HEK293 (cell line): ENCODE measurements at regions not wholly inside any gene's neighbourhood (a gene's known extent, or its start where the extent isn't known, plus 50 kb on each side); places are given as distances from the start of the nearest gene placed in this dataset.

Experiments
- CTCF ChIA-PET: fragments of 350-600 bp; formaldehyde crosslinking; extraction: SDS; loops from one replicate; lab custom pipeline; 2021; ENCODE audit warnings: antibody characterized with exemption; lab: Yijun Ruan, JAX
- POLR2A ChIA-PET: fragments of 300-600 bp; formaldehyde crosslinking; extraction: SDS; loops from one replicate; lab custom pipeline; 2020; ENCODE audit warnings: antibody characterized with exemption, inconsistent platforms; lab: Yijun Ruan, JAX
- H3K27ac ChIP-seq: fragments of 200-500 bp; sonication (Bioruptor generic); 2 replicates; pipeline ENCODE4 v1.5.1; 2014; ENCODE audit warnings: low read depth, low read length, control low read depth, inconsistent platforms; ENCODE audit errors: extremely low read depth
- H3K36me3 ChIP-seq, 2 experiments: fragments of 200-500 bp in 1 of 2; sonication (Bioruptor generic) in 1 of 2; 1 replicate in 1 of 2; 2 replicates in 1 of 2; pipeline ENCODE4 v1.5.1; 2014 to 2017; ENCODE audit warnings: inconsistent platforms in 2 of 2, low read length in 2 of 2; ENCODE audit not compliant: control insufficient read depth in 2 of 2, insufficient read depth in 1 of 2
- H3K4me1 ChIP-seq: fragments of 200-500 bp; sonication (Bioruptor generic); 2 replicates; pipeline ENCODE4 v1.5.1; 2014; ENCODE audit warnings: mild to moderate bottlenecking, low read length, inconsistent platforms; ENCODE audit not compliant: control insufficient read depth, insufficient read depth
- H3K4me3 ChIP-seq: 2 replicates; pipeline ENCODE4 v1.5.1; 2011; ENCODE audit warnings: low read depth, mild to moderate bottlenecking, control low read depth, low read length, moderate library complexity
- H3K9me3 ChIP-seq: fragments of 200-500 bp; sonication (Bioruptor generic); 2 replicates; pipeline ENCODE4 v1.5.1; 2014; ENCODE audit warnings: low read depth, low read length, inconsistent platforms; ENCODE audit not compliant: control insufficient read depth, insufficient read depth
- KLF10 ChIP-seq: fragments of 450-650 bp; IDR thresholded peaks from 2 replicates; pipeline ENCODE4 v1.5.1; 2018; ENCODE audit warnings: missing biosample characterization, mild to moderate bottlenecking, missing genetic modification characterization
- KLF16 ChIP-seq: fragments of 450-650 bp; formaldehyde crosslinking; IDR thresholded peaks from 2 replicates; pipeline ENCODE4 v1.5.1; 2017; ENCODE audit warnings: missing biosample characterization, missing genetic modification characterization
- PRDM1 ChIP-seq: fragments of 450-650 bp; formaldehyde crosslinking; IDR thresholded peaks from 2 replicates; pipeline ENCODE4; 2016; ENCODE audit warnings: missing biosample characterization, missing genetic modification characterization
- SALL2 ChIP-seq: fragments of 450-650 bp; formaldehyde crosslinking; IDR thresholded peaks from 2 replicates; pipeline ENCODE4 v1.5.0; 2017; ENCODE audit warnings: missing biosample characterization, mild to moderate bottlenecking, missing genetic modification characterization, borderline replicate concordance
- SP2 ChIP-seq: fragments of 450-650 bp; formaldehyde crosslinking; IDR thresholded peaks from 2 replicates; pipeline ENCODE4 v1.5.1; 2016; ENCODE audit warnings: missing biosample characterization, missing genetic modification characterization
- ZBTB1 ChIP-seq: fragments of 450-650 bp; formaldehyde crosslinking; IDR thresholded peaks from 2 replicates; pipeline ENCODE4 v1.5.1; 2016; ENCODE audit warnings: missing biosample characterization, missing genetic modification characterization
- ZBTB10 ChIP-seq: fragments of 450-650 bp; formaldehyde crosslinking; IDR thresholded peaks from 2 replicates; pipeline ENCODE4 v1.5.1; 2016; ENCODE audit warnings: missing biosample characterization, missing genetic modification characterization
- ZBTB20 ChIP-seq: fragments of 450-650 bp; formaldehyde crosslinking; IDR thresholded peaks from 2 replicates; pipeline ENCODE4 v1.5.1; 2016; ENCODE audit warnings: missing biosample characterization, missing genetic modification characterization
- ZBTB21 ChIP-seq: fragments of 450-650 bp; formaldehyde crosslinking; IDR thresholded peaks from 2 replicates; pipeline ENCODE4 v1.5.1; 2017; ENCODE audit warnings: missing biosample characterization, missing genetic modification characterization
- ZBTB48 ChIP-seq: fragments of 450-650 bp; formaldehyde crosslinking; IDR thresholded peaks from 2 replicates; pipeline ENCODE4 v1.5.1; 2016; ENCODE audit warnings: missing biosample characterization, missing genetic modification characterization
- ZFHX2 ChIP-seq: fragments of 450-650 bp; formaldehyde crosslinking; conservative IDR thresholded peaks from 2 replicates; pipeline ENCODE4 v1.5.1; 2016; ENCODE audit warnings: missing biosample characterization, missing genetic modification characterization
- ZNF133 ChIP-seq: fragments of 450-650 bp; formaldehyde crosslinking; IDR thresholded peaks from 2 replicates; pipeline ENCODE4 v1.5.1; 2016; ENCODE audit warnings: missing biosample characterization, missing genetic modification characterization
- ZNF16 ChIP-seq: fragments of 450-650 bp; formaldehyde crosslinking; IDR thresholded peaks from 2 replicates; pipeline ENCODE4 v1.5.1; 2016; ENCODE audit warnings: low read depth, missing biosample characterization, missing genetic modification characterization
- ZNF184 ChIP-seq: fragments of 450-650 bp; IDR thresholded peaks from 2 replicates; pipeline ENCODE4 v1.5.1; 2018; ENCODE audit warnings: missing biosample characterization, mild to moderate bottlenecking, missing genetic modification characterization
- ZNF214 ChIP-seq: fragments of 450-650 bp; formaldehyde crosslinking; IDR thresholded peaks from 2 replicates; pipeline ENCODE4 v1.5.1; 2017; ENCODE audit warnings: missing biosample characterization, mild to moderate bottlenecking, missing genetic modification characterization, borderline replicate concordance
- ZNF366 ChIP-seq: fragments of 450-650 bp; formaldehyde crosslinking; conservative IDR thresholded peaks from 2 replicates; pipeline ENCODE4 v1.5.1; 2016; ENCODE audit warnings: missing biosample characterization, missing genetic modification characterization
- ZNF416 ChIP-seq: fragments of 450-650 bp; formaldehyde crosslinking; IDR thresholded peaks from 2 replicates; pipeline ENCODE4 v1.5.1; 2016; ENCODE audit warnings: missing biosample characterization, missing genetic modification characterization
- ZNF510 ChIP-seq: fragments of 450-650 bp; formaldehyde crosslinking; IDR thresholded peaks from 2 replicates; pipeline ENCODE4 v1.5.1; 2018; ENCODE audit warnings: mild to moderate bottlenecking, missing genetic modification characterization, missing biosample characterization; ENCODE audit not compliant: insufficient replicate concordance
- ZNF521 ChIP-seq: fragments of 450-650 bp; formaldehyde crosslinking; IDR thresholded peaks from 2 replicates; pipeline ENCODE4 v1.5.1; 2017; ENCODE audit warnings: missing biosample characterization, mild to moderate bottlenecking, missing genetic modification characterization
- ZNF529 ChIP-seq: fragments of 450-650 bp; formaldehyde crosslinking; IDR thresholded peaks from 2 replicates; pipeline ENCODE4 v1.5.1; 2017; ENCODE audit warnings: missing genetic modification characterization, missing biosample characterization; ENCODE audit not compliant: insufficient replicate concordance
- ZNF555 ChIP-seq: fragments of 450-650 bp; formaldehyde crosslinking; conservative IDR thresholded peaks from 2 replicates; pipeline ENCODE4 v1.5.1; 2017; ENCODE audit warnings: missing biosample characterization, mild to moderate bottlenecking, missing genetic modification characterization, inconsistent platforms
- ZNF670 ChIP-seq: fragments of 450-650 bp; formaldehyde crosslinking; IDR thresholded peaks from 2 replicates; pipeline ENCODE4 v1.5.1; 2016; ENCODE audit warnings: missing biosample characterization, missing genetic modification characterization, low read depth
- TF ChIP-seq, protein P1 (sequence below): fragments of 450-650 bp; IDR thresholded peaks from 2 replicates; pipeline ENCODE4 v1.5.1; 2018; ENCODE audit warnings: missing biosample characterization, mild to moderate bottlenecking, missing genetic modification characterization
- TF ChIP-seq, protein P2 (sequence below): fragments of 450-650 bp; formaldehyde crosslinking; IDR thresholded peaks from 2 replicates; pipeline ENCODE4 v1.5.1; 2017; ENCODE audit warnings: missing biosample characterization, missing genetic modification characterization

GRCh38 chr17:79513206-79513605 is 97.6 kb downstream of the RBFOX3 start (continued):
- TF ChIP-seq, protein P1, sequence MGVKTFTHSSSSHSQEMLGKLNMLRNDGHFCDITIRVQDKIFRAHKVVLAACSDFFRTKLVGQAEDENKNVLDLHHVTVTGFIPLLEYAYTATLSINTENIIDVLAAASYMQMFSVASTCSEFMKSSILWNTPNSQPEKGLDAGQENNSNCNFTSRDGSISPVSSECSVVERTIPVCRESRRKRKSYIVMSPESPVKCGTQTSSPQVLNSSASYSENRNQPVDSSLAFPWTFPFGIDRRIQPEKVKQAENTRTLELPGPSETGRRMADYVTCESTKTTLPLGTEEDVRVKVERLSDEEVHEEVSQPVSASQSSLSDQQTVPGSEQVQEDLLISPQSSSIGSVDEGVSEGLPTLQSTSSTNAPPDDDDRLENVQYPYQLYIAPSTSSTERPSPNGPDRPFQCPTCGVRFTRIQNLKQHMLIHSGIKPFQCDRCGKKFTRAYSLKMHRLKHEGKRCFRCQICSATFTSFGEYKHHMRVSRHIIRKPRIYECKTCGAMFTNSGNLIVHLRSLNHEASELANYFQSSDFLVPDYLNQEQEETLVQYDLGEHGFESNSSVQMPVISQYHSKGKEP (tag by site-specific recombination), result no peak
- TF ChIP-seq, protein P2, sequence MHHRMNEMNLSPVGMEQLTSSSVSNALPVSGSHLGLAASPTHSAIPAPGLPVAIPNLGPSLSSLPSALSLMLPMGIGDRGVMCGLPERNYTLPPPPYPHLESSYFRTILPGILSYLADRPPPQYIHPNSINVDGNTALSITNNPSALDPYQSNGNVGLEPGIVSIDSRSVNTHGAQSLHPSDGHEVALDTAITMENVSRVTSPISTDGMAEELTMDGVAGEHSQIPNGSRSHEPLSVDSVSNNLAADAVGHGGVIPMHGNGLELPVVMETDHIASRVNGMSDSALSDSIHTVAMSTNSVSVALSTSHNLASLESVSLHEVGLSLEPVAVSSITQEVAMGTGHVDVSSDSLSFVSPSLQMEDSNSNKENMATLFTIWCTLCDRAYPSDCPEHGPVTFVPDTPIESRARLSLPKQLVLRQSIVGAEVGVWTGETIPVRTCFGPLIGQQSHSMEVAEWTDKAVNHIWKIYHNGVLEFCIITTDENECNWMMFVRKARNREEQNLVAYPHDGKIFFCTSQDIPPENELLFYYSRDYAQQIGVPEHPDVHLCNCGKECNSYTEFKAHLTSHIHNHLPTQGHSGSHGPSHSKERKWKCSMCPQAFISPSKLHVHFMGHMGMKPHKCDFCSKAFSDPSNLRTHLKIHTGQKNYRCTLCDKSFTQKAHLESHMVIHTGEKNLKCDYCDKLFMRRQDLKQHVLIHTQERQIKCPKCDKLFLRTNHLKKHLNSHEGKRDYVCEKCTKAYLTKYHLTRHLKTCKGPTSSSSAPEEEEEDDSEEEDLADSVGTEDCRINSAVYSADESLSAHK (tag by site-specific recombination), result no peak
- no peak for TF ChIP-seq SP2 (tag by site-specific recombination)
- TF ChIP-seq ZFHX2, result no peak
- no peak for TF ChIP-seq ZNF214 (tag by site-specific recombination)
- TF ChIP-seq ZBTB20, result no peak
- no peak for TF ChIP-seq ZNF16 (tag by site-specific recombination)
- TF ChIP-seq KLF16 (tag by site-specific recombination), result no peak
- no peak for TF ChIP-seq ZNF555
- TF ChIP-seq ZBTB21 (tag by site-specific recombination), result no peak
- TF ChIP-seq ZNF184, result no peak
- TF ChIP-seq ZNF529 (tag by site-specific recombination), result no peak
- TF ChIP-seq, all 188 proteins: peak for 0

DNA sequence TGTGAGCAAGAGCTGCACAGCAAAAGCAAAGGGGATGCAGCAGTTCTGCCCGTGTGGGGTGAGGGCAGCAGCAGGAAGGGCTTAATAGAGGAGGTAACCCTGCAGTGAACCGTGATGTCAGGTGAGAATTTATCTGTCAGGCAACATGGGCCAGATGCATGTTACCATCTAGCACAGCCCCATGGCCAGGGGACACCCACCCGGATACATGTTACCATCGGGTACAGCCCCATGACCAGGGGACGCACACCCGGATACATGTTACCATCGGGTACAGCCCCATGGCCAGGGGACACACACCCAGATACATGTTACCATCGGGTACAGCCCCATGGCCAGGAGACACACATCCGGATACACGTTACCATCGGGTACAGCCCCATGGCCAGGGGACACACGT is 99.4 kb downstream of the RBFOX3 start:
- TF ChIP-seq ZNF521 (tag by site-specific recombination) (no peak), ZNF670 (tag by site-specific recombination) (no peak), ZBTB1 (tag by site-specific recombination) (no peak), ZBTB10 (tag by site-specific recombination) (no peak), ZBTB48 (tag by site-specific recombination) (no peak), KLF10 (tag by site-specific recombination) (no peak), PRDM1 (tag by site-specific recombination) (no peak), ZNF510 (no peak), ZNF416 (tag by site-specific recombination) (no peak), SALL2 (tag by site-specific recombination) (no peak), ZNF133 (tag by site-specific recombination) (no peak), ZNF366 (tag by site-specific recombination) (no peak)
- H3K36me3 ChIP-seq, result no peaks in the 10 kb centered on the region
- CTCF ChIA-PET, result no interaction called here

More for the DNA sequence above, 99.4 kb downstream of the RBFOX3 start:
- Histone ChIP-seq H3K4me1 (no peaks in the 10 kb centered on the region), H3K27ac (no peak overlapping the region), H3K4me3 (no peak overlapping the region), H3K9me3 (no peaks in the 10 kb centered on the region)
- POLR2A ChIA-PET, result no interaction called here
